B cell (primary cell): ENCODE measurements at regions not wholly inside any gene's neighbourhood (a gene's known extent, or its start where the extent isn't known, plus 50 kb on each side); places are given as distances from the start of the nearest gene placed in this dataset.

Source experiments
- EZH2 ChIP-seq: IDR thresholded peaks from 2 replicates; pipeline ENCODE4 v1.6.1; 2012; ENCODE audit warnings: borderline replicate concordance, low read depth, mild to moderate bottlenecking, moderate library complexity, low read length; ENCODE audit not compliant: insufficient read depth, poor library complexity, severe bottlenecking
- TF ChIP-seq, protein P1 (sequence below): fragments of 200-600 bp; IDR thresholded peaks from one replicate; pipeline ENCODE4 v1.8.0; 2022; ENCODE audit warnings: antibody characterized with exemption, mild to moderate bottlenecking

DNA sequence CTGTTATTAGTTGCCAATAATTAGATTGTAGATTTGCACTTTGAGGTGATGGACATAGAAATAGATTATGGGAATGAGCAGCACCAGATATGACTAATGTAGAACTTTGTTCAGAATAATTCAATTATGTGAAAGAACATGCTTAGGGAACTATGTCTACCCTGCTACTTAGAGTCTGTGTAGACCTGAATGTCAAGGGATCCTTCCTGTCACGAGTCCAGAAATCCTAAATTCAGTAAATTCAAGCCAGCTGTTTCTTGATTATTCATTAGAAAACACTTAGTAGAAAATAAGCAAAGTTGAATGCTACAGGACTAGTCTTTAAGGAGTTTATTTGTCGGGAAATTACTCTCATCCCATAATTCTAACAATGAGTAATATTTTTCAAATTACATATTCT lies 887.3 kb upstream of the SEMA6A start:
- TF ChIP-seq, protein P1, sequence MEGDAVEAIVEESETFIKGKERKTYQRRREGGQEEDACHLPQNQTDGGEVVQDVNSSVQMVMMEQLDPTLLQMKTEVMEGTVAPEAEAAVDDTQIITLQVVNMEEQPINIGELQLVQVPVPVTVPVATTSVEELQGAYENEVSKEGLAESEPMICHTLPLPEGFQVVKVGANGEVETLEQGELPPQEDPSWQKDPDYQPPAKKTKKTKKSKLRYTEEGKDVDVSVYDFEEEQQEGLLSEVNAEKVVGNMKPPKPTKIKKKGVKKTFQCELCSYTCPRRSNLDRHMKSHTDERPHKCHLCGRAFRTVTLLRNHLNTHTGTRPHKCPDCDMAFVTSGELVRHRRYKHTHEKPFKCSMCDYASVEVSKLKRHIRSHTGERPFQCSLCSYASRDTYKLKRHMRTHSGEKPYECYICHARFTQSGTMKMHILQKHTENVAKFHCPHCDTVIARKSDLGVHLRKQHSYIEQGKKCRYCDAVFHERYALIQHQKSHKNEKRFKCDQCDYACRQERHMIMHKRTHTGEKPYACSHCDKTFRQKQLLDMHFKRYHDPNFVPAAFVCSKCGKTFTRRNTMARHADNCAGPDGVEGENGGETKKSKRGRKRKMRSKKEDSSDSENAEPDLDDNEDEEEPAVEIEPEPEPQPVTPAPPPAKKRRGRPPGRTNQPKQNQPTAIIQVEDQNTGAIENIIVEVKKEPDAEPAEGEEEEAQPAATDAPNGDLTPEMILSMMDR = no peak
- TF ChIP-seq EZH2 = no peak
